HG03439 (cell line): ENCODE measurements at regions not wholly inside any gene's neighbourhood (a gene's known extent, or its start where the extent isn't known, plus 50 kb on each side); places are given as distances from the start of the nearest gene placed in this dataset.
"Not testable (repeated sequence)": the region's sequence is repeated elsewhere in the genome, so short reads cannot be mapped to it uniquely, and the experiment has no call there.

Experiments used
- ATAC-seq: cut with Tn5 transposase; IDR thresholded peaks from one replicate; pipeline ENCODE4 v1.9.1; 2021; ENCODE audit warnings: mild to moderate bottlenecking, moderate library complexity; ENCODE audit not compliant: unreplicated experiment

- no peak for ATAC-seq
Measured at GRCh38 chr18:995629-996028, 91.0 kb downstream of the ADCYAP1 start.

GRCh38 chr18:997499-997898 is 92.8 kb downstream of the ADCYAP1 start:
- ATAC-seq = no peak

GRCh38 chr18:998936-999335 is 94.3 kb downstream of the ADCYAP1 start:
- ATAC-seq = no peak

- ATAC-seq = no peak
Measured at GRCh38 chr18:1002653-1003178, 98.0 kb downstream of the ADCYAP1 start.

GRCh38 chr18:1003499-1003898 is 98.8 kb downstream of the ADCYAP1 start:
- no peak for ATAC-seq

GRCh38 chr18:1006304-1006703 is 101.6 kb downstream of the ADCYAP1 start:
- ATAC-seq = no peak

- no peak for ATAC-seq
Measured at GRCh38 chr18:1006965-1007364, 102.3 kb downstream of the ADCYAP1 start.

GRCh38 chr18:1011349-1011748 is 106.7 kb downstream of the ADCYAP1 start:
- no peak for ATAC-seq

GRCh38 chr18:1012775-1013174 is 108.1 kb downstream of the ADCYAP1 start:
- ATAC-seq = no peak

GRCh38 chr18:1013951-1014350 is 109.3 kb downstream of the ADCYAP1 start:
- no peak for ATAC-seq

- no peak for ATAC-seq
Measured at GRCh38 chr18:1014509-1014908, 109.8 kb downstream of the ADCYAP1 start.

- no peak for ATAC-seq
Measured at GRCh38 chr18:1014951-1015624, 110.4 kb downstream of the ADCYAP1 start.

GRCh38 chr18:1015777-1016176 is 111.1 kb downstream of the ADCYAP1 start:
- ATAC-seq = no peak

GRCh38 chr18:1017227-1018058 is 112.8 kb downstream of the ADCYAP1 start:
- no peak for ATAC-seq

- ATAC-seq = no peak
Measured at GRCh38 chr18:1018181-1018681, 113.6 kb downstream of the ADCYAP1 start.

- ATAC-seq = no peak
Measured at GRCh38 chr18:1019191-1019590, 114.5 kb downstream of the ADCYAP1 start.

- no peak for ATAC-seq
Measured at GRCh38 chr18:1020731-1021344, 116.2 kb downstream of the ADCYAP1 start.

- no peak for ATAC-seq
Measured at GRCh38 chr18:1026930-1027329, 122.3 kb downstream of the ADCYAP1 start.

- ATAC-seq = not testable (repeated sequence)
Measured at GRCh38 chr18:1033092-1033491, 128.4 kb downstream of the ADCYAP1 start.

- ATAC-seq = no peak
Measured at GRCh38 chr18:1034971-1035370, 130.3 kb downstream of the ADCYAP1 start.

GRCh38 chr18:1036926-1037325 is 132.3 kb downstream of the ADCYAP1 start:
- no peak for ATAC-seq
